ENCODE measurements at regions not wholly inside any gene's neighbourhood (a gene's known extent, or its start where the extent isn't known, plus 50 kb on each side); places are given as distances from the start of the nearest gene placed in this dataset.
"Not testable (repeated sequence)": the region's sequence is repeated elsewhere in the genome, so short reads cannot be mapped to it uniquely, and the experiment has no call there.

DNA sequence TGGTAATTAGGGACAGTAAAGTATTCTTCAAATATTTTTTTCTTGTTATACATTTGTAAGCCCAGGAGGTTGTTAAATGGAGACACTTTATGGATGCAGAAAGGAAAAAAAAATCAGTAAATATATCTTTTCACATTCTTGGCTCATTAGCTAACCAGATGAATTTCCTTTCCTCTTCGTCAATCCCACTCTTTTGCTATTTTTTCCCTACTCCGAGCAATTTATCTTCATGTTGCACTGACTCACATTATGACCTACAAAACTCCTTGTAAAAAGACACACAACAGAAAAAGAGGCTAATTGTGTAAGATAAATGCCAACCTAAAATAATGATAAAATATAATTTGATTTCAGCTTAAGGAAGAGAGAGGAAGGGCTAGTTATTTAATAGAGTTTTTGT is 472.9 kb upstream of the ZNF337 start:
- Histone ChIP-seq H3K9me3 (replicated peaks; ENCODE audit: low read length) (no peaks in the 10 kb centered on the region), H3K27me3 (ENCODE audit: control insufficient read depth, insufficient read depth, low read length) (no peaks in the 10 kb centered on the region), H3K4me2 (ENCODE audit: low read length) (no peak overlapping the region), H3K4me3 (ENCODE audit: low read length) (no peak overlapping the region), H3K4me1 (ENCODE audit: control insufficient read depth, insufficient read depth, low read length) (peaks cover 42% of the 10 kb centered on the region), H3K36me3 (ENCODE audit: insufficient read depth, low read length) (no peaks in the 10 kb centered on the region), H3K9ac (ENCODE audit: low read depth, low read length) (peak overlapping the region; percentile 37)

DNA sequence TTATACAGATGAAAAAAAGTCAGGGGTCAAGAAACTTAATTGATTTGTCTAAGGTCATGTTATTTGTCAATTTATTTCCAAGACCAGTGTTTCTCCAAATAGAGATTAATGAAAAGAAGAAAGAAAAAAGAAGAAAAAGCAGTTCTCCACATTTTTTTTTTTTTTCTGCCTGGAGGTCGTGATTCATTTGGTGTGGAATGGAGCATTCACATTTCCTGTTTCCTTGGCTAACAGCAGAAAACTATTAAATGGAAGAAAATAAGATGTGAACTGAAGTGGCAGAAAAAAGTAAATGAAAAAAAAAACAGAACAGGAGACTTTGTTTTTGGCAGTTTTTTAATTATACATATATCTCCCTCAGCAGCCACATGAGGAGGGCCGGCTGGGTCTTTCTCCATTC is 470.8 kb upstream of the ZNF337 start:
- Histone ChIP-seq H3K4me2 (ENCODE audit: low read length) (peak overlapping the region; percentile 31), H3K27me3 (ENCODE audit: control insufficient read depth, insufficient read depth, low read length) (no peaks in the 10 kb centered on the region), H3K36me3 (ENCODE audit: insufficient read depth, low read length) (no peaks in the 10 kb centered on the region), H3K4me1 (ENCODE audit: control insufficient read depth, insufficient read depth, low read length) (peaks cover 56% of the 10 kb centered on the region), H3K4me3 (ENCODE audit: low read length) (no peak overlapping the region), H3K9me3 (replicated peaks; ENCODE audit: low read length) (no peaks in the 10 kb centered on the region), H3K9ac (ENCODE audit: low read depth, low read length) (peak overlapping the region; percentile 60)

DNA sequence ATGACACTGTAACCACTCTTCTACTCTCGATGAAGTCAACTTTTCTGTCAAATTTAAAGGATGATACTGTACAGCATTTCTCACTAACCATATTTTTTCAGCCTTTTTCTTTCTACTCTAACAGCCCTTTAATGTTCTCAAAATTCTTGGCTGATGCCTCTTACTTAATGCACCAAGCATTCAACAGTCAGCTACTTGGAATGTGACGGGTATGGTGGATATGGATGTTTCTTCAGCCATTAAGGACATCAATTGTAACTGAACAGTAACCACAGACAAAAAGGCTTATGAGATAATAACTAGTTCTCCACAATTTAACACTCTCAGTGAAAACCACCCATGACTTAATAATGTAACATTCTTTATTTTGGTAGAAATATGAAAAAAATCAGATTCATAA is 467.2 kb upstream of the ZNF337 start:
- Histone ChIP-seq H3K4me1 (ENCODE audit: control insufficient read depth, insufficient read depth, low read length) (peaks cover 35% of the 10 kb centered on the region), H3K27me3 (ENCODE audit: control insufficient read depth, insufficient read depth, low read length) (no peaks in the 10 kb centered on the region), H3K9me3 (replicated peaks; ENCODE audit: low read length) (no peaks in the 10 kb centered on the region), H3K4me3 (ENCODE audit: low read length) (no peak overlapping the region), H3K4me2 (ENCODE audit: low read length) (peak overlapping the region; percentile 26), H3K9ac (ENCODE audit: low read depth, low read length) (peak overlapping the region; percentile 44), H3K36me3 (ENCODE audit: insufficient read depth, low read length) (no peaks in the 10 kb centered on the region)

DNA sequence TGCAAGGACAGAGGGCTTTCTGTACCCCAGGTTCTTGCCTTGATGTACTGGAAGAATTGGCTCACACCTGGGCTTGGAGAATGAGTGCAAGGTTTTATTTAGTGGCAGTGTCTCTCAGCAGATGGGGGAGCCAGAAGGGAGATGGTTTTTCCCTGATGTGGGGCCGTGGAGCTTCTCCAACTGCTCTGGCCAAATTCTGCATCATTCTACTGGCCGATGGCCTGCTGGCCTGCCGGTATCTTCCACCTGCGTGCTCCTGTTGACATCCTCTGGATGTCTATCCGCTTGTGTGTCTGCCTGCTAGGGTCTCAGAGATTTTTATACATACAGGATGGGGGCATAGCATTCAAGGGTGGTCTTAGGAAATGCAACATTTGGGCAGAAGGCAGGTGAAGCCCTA is 466.5 kb upstream of the ZNF337 start:
- not testable (repeated sequence) for H3K4me2 ChIP-seq (ENCODE audit: low read length); H3K4me3 ChIP-seq (ENCODE audit: low read length); H3K9me3 ChIP-seq (replicated peaks; ENCODE audit: low read length); H3K9ac ChIP-seq (ENCODE audit: low read depth, low read length); H3K36me3 ChIP-seq (ENCODE audit: insufficient read depth, low read length); H3K27me3 ChIP-seq (ENCODE audit: control insufficient read depth, insufficient read depth, low read length)
- peaks cover 34% of the 10 kb centered on the region for H3K4me1 ChIP-seq (ENCODE audit: control insufficient read depth, insufficient read depth, low read length)

DNA sequence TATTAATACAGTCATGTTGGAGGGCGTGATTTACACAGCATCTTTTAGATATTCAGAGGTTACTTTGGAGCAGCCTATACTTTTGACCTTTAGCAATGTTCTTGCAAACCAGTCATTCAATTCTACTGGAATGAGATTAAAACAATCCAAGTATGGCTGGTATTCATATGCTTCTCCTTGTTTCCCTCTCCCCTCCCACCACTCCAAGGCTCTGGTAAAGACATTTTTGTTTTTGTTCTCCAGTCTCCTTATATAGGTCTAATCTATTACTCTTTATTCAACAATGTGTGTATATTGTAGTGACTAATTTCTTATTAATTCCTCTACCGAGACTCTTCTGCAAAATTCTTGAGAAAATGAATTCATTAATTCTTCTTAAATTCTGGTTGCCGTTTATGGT is 465.1 kb upstream of the ZNF337 start:
- H3K4me1 ChIP-seq (ENCODE audit: control insufficient read depth, insufficient read depth, low read length), result peaks cover 27% of the 10 kb centered on the region
- not testable (repeated sequence) for H3K4me2 ChIP-seq (ENCODE audit: low read length); H3K9me3 ChIP-seq (replicated peaks; ENCODE audit: low read length); H3K36me3 ChIP-seq (ENCODE audit: insufficient read depth, low read length); H3K27me3 ChIP-seq (ENCODE audit: control insufficient read depth, insufficient read depth, low read length); H3K4me3 ChIP-seq (ENCODE audit: low read length); H3K9ac ChIP-seq (ENCODE audit: low read depth, low read length)

DNA sequence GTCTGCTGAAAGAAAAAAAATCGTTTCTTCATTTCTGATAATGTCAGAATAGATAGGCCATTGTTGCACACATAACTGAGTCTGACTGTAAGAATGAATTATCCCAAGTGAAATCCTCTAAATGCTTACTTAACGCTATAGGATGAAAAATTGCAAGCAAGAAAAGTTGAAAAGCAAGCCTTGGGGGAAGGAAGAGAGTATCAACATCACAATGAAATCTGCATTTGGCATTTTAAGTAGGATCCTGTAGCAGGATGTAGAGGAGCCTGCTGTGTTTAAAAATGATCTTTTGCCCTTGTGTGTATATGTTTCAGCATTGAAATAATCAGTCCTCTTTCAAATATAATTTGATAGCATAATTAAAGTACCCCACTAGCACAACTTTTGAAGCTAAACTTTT is 464.3 kb upstream of the ZNF337 start:
- not testable (repeated sequence) for H3K4me2 ChIP-seq (ENCODE audit: low read length); H3K9me3 ChIP-seq (replicated peaks; ENCODE audit: low read length); H3K4me3 ChIP-seq (ENCODE audit: low read length); H3K27me3 ChIP-seq (ENCODE audit: control insufficient read depth, insufficient read depth, low read length); H3K36me3 ChIP-seq (ENCODE audit: insufficient read depth, low read length); H3K9ac ChIP-seq (ENCODE audit: low read depth, low read length)
- H3K4me1 ChIP-seq (ENCODE audit: control insufficient read depth, insufficient read depth, low read length), result peaks cover 27% of the 10 kb centered on the region

DNA sequence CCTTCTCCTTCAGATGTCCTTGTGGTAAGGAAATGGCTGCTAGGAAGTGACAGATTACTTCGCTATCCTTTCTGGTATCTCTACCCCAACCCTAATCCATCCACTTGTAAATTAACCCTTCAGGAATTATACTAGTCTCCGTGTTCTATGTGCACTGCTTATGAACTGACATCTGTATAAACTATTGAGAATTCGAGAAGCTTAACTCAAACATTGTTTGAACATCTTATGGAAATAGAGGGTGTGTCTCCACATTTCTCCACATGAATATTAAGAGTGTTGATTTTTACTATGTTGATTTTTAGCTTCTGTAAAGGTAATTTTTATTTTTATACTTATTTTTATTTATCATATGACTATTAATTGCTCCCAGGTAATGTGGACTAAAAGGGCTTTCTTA is 457.6 kb upstream of the ZNF337 start:
- Histone ChIP-seq H3K4me3 (ENCODE audit: low read length) (no peak overlapping the region), H3K9me3 (replicated peaks; ENCODE audit: low read length) (no peaks in the 10 kb centered on the region), H3K27me3 (ENCODE audit: control insufficient read depth, insufficient read depth, low read length) (no peaks in the 10 kb centered on the region)

DNA sequence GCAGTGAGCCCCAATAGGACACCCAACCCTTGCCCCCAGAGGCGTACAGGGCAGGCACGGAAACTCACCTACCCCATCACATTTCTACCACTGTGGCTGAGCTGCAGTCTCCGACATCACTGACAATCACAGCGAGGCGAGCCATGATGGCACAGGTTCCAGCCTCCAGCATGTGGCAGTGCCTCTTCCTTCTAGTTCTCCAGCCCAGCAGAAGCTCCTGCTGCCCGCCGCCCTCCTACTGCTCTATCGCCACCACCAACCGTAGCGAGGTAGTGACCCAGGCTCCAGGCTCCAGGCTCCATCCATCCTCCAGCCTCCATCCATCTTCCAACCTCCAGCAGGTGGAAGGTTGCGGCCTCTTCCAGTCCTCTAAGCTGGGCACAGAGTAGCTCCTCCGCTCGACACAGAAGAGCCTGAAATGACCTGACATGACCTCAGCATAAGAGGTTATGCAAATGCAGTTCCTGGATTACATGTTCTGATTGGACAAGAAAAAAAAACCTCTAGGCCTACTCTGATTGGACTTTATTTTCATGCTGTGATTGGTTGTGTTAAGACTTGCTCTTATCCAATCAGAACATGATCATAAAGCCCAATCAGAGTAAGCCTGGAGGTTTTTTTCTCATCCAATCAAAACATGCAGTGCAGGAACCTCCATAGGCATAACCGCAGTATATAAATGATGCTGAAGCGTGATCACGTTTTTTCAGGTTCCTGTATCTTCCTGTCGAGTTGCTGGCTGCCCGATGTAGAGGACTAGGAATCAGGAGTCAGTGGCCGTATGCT is 438.9 kb upstream of the ZNF337 start:
- H3K27me3 ChIP-seq (ENCODE audit: control insufficient read depth, insufficient read depth, low read length), result no peaks in the 10 kb centered on the region

More for the DNA sequence above, 457.6 kb upstream of the ZNF337 start:
- Histone ChIP-seq H3K4me1 (ENCODE audit: control insufficient read depth, insufficient read depth, low read length) (no peaks in the 10 kb centered on the region), H3K4me2 (ENCODE audit: low read length) (no peak overlapping the region), H3K9ac (ENCODE audit: low read depth, low read length) (no peak overlapping the region), H3K36me3 (ENCODE audit: insufficient read depth, low read length) (no peaks in the 10 kb centered on the region)

DNA sequence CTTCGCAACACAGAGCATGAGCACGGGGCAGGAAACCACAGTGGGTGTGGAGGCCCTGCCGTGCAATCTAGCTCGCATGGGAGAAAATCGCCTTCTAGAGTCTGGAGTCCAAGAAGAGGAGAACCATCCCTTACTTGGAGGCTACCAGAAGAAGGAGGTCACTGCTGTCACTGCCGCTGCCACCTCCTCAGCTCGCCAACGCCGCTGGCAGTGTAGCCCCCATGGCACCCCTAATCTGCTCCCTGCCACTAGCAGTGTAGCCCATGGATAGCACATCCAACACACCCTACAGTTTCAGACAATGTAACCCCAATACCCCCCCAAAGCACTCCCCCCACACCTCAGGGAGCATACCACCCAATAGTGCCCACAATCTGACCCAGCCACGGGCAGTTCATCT is 438.0 kb upstream of the ZNF337 start:
- Histone ChIP-seq H3K36me3 (ENCODE audit: insufficient read depth, low read length) (no peaks in the 10 kb centered on the region), H3K4me2 (ENCODE audit: low read length) (no peak overlapping the region), H3K27me3 (ENCODE audit: control insufficient read depth, insufficient read depth, low read length) (no peaks in the 10 kb centered on the region), H3K9me3 (replicated peaks; ENCODE audit: low read length) (no peaks in the 10 kb centered on the region), H3K9ac (ENCODE audit: low read depth, low read length) (no peak overlapping the region), H3K4me3 (ENCODE audit: low read length) (no peak overlapping the region), H3K4me1 (ENCODE audit: control insufficient read depth, insufficient read depth, low read length) (no peaks in the 10 kb centered on the region)

More for the DNA sequence above, 438.9 kb upstream of the ZNF337 start:
- H3K4me3 ChIP-seq (ENCODE audit: low read length), result no peak overlapping the region
- H3K9ac ChIP-seq (ENCODE audit: low read depth, low read length), result no peak overlapping the region
- H3K4me2 ChIP-seq (ENCODE audit: low read length), result no peak overlapping the region
- H3K36me3 ChIP-seq (ENCODE audit: insufficient read depth, low read length), result no peaks in the 10 kb centered on the region
- H3K9me3 ChIP-seq (replicated peaks; ENCODE audit: low read length), result no peaks in the 10 kb centered on the region
- no peaks in the 10 kb centered on the region for H3K4me1 ChIP-seq (ENCODE audit: control insufficient read depth, insufficient read depth, low read length)

DNA sequence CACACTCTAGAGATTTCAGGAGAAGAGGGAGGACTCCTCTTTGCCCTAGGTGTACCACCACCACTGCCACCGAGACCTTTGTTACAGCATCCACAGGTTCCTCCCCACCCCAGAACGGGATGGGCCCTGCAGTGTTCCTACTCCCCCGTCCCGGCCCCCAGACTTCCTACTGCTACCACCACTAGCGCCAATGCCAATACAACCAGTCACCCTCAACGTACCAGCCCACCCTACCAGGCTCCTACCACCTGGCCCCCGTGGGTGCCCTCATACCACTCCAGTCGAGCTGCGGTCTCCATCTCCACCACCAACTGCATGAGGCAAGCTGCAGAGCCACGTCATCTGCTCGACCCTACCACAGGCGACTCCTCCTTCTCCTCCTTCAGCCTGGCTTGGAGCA is 437.1 kb upstream of the ZNF337 start:
- not testable (repeated sequence) for H3K4me1 ChIP-seq (ENCODE audit: control insufficient read depth, insufficient read depth, low read length); H3K9me3 ChIP-seq (replicated peaks; ENCODE audit: low read length); H3K27me3 ChIP-seq (ENCODE audit: control insufficient read depth, insufficient read depth, low read length); H3K9ac ChIP-seq (ENCODE audit: low read depth, low read length); H3K4me3 ChIP-seq (ENCODE audit: low read length); H3K36me3 ChIP-seq (ENCODE audit: insufficient read depth, low read length); H3K4me2 ChIP-seq (ENCODE audit: low read length)

DNA sequence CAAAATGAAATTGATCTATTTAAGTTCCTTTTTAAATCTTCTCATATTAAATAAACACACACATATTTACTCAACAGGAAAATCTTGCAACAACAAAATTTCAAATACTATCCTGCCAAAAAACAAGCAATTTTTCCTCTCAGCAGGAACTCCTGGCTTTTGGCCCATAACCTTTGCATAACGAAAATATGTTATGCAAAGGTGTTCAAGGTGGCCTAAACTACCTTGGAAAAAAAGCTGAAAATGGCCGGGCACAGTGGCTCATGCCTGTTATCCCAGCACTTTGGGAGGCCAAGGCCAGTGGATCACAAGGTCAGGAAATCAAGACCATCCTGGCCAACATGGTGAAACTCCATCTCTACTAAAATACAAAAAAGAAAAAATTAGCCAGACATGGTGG is 424.3 kb upstream of the ZNF337 start:
- H3K4me3 ChIP-seq (ENCODE audit: low read length); H3K4me1 ChIP-seq (ENCODE audit: control insufficient read depth, insufficient read depth, low read length); H3K9me3 ChIP-seq (replicated peaks; ENCODE audit: low read length); H3K36me3 ChIP-seq (ENCODE audit: insufficient read depth, low read length); H3K4me2 ChIP-seq (ENCODE audit: low read length); H3K27me3 ChIP-seq (ENCODE audit: control insufficient read depth, insufficient read depth, low read length); H3K9ac ChIP-seq (ENCODE audit: low read depth, low read length): not testable (repeated sequence)

DNA sequence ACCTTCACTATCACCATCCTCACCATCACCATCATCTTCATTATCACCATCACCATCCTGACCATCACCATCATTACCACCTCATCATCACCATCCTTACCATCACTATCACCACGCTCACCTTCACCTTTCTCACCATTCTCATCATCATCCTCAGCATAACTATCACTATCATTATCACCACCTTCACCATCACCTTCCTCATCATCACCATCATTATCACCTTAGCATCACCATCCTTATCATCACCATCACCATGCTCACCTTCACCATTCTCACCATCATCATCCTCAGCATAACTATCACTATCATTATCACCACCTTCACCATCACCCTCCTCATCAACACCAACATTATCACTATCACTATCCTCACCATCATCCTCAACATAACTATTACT is 397.8 kb upstream of the ZNF337 start:
- H3K4me1 ChIP-seq (ENCODE audit: control insufficient read depth, insufficient read depth, low read length); H3K27me3 ChIP-seq (ENCODE audit: control insufficient read depth, insufficient read depth, low read length); H3K9ac ChIP-seq (ENCODE audit: low read depth, low read length); H3K4me2 ChIP-seq (ENCODE audit: low read length); H3K9me3 ChIP-seq (replicated peaks; ENCODE audit: low read length); H3K4me3 ChIP-seq (ENCODE audit: low read length); H3K36me3 ChIP-seq (ENCODE audit: insufficient read depth, low read length): not testable (repeated sequence)

All from skeletal muscle satellite cell (primary cell).